ENCODE measurements at regions not wholly inside any gene's neighbourhood (a gene's known extent, or its start where the extent isn't known, plus 50 kb on each side); places are given as distances from the start of the nearest gene placed in this dataset.

DNA sequence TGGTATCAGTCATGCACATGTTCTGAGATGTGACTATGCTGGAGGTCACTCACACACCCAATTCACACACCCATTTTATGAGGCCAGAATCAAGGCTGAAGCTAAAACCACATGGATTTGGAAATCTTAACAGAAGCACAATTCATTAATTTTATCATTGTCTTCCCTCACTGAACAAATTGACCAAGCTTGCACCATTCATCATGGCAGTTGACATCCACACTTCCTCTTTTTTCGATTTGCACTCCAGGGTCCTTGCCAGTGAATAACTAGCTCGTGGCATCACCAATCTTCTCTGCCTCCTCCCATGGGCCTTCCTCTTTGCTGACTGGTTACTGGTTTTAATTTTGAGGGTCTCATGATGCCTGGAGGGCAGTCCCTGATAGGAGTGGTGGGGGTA, 123.0 kb upstream of the ASIC2 start:
- ATAC-seq (no peak), DNase-seq (no peak)
- H3K4me1 ChIP-seq, result no peaks in the 10 kb centered on the region
- H3K4me3 ChIP-seq, result no peak overlapping the region
- no peaks in the 10 kb centered on the region for H3K9me3 ChIP-seq
- intact Hi-C loops (cut with DNase I), result no loop called here
- no peak overlapping the region for H3K27ac ChIP-seq
- no peaks in the 10 kb centered on the region for H3K36me3 ChIP-seq
- peaks cover 0 to 5% (median 0%) of the 10 kb centered on the region in 9 donors for H3K27me3 ChIP-seq
- WGBS, 4 donors, result 60 to 69% (median 63%) methylated on average over 2 of the region's 2 CpGs
- TF ChIP-seq POLR2A (IDR thresholded peaks at IDR 0.05), result no peak
- TF ChIP-seq, protein P1, sequence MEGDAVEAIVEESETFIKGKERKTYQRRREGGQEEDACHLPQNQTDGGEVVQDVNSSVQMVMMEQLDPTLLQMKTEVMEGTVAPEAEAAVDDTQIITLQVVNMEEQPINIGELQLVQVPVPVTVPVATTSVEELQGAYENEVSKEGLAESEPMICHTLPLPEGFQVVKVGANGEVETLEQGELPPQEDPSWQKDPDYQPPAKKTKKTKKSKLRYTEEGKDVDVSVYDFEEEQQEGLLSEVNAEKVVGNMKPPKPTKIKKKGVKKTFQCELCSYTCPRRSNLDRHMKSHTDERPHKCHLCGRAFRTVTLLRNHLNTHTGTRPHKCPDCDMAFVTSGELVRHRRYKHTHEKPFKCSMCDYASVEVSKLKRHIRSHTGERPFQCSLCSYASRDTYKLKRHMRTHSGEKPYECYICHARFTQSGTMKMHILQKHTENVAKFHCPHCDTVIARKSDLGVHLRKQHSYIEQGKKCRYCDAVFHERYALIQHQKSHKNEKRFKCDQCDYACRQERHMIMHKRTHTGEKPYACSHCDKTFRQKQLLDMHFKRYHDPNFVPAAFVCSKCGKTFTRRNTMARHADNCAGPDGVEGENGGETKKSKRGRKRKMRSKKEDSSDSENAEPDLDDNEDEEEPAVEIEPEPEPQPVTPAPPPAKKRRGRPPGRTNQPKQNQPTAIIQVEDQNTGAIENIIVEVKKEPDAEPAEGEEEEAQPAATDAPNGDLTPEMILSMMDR (IDR thresholded peaks at IDR 0.05), result no peak

DNA sequence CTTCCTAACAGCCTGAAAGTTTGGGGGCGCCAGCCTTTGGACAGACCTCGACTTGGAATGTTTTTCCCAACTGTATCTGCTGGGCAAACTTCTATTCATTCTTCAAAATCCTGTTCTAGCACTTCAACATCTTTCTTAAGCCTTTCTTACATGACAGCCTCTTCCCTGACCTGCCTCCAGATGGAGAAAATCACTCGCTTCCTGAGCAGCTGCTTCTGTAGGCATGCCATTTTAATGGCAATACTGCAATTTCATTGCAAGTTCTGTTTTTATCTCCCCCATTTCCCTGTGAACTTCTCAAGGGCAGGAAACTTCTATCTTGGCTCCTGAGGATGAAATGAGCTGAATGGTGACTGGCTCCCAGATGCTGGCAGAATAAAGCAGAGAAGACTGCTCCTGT, 128.8 kb upstream of the ASIC2 start:
- TF ChIP-seq, protein P1 (IDR thresholded peaks at IDR 0.05), result no peak
- no peak for TF ChIP-seq POLR2A (IDR thresholded peaks at IDR 0.05)
- Histone ChIP-seq H3K4me3 (no peak overlapping the region), H3K27me3 (peaks cover 0 to 11% (median 0%) of the 10 kb centered on the region in 9 donors), H3K27ac (no peak overlapping the region), H3K9me3 (no peaks in the 10 kb centered on the region), H3K4me1 (no peaks in the 10 kb centered on the region), H3K36me3 (no peaks in the 10 kb centered on the region)
- ATAC-seq (no peak), DNase-seq (no peak)
- WGBS, 4 donors, result 65 to 75% (median 68%) methylated on average over 3 of the region's 3 CpGs
- intact Hi-C loops (cut with DNase I), result no loop called here

DNA sequence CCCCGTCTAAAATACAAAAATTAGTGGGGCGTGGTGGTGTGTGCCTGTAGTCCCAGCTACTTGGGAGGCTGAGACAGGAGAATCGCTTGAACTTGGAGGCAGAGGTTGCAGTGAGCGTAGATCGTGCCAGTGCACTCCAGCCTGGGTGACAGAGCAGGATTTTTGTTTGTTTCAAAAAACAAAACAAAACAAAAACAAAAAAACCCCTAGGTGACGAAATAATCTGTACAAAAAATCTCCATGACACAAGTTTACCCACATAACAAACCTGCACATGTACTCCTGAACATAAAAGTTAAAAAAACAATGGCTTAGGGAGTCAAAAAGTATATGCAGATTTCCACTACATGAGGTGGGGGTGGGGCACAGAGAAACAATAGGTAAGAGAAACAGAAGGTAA, 140.5 kb upstream of the ASIC2 start:
- Histone ChIP-seq H3K9me3 (peaks cover 0 to 1% (median 0%) of the 10 kb centered on the region in 12 donors), H3K4me3 (no peak overlapping the region), H3K36me3 (no peaks in the 10 kb centered on the region), H3K27me3 (peaks cover 0 to 1% (median 0%) of the 10 kb centered on the region in 9 donors), H3K4me1 (no peaks in the 10 kb centered on the region), H3K27ac (no peak overlapping the region)
- no peak for TF ChIP-seq POLR2A (IDR thresholded peaks at IDR 0.05)
- TF ChIP-seq, protein P1 (IDR thresholded peaks at IDR 0.05), result no peak
- ATAC-seq (no peak), DNase-seq (no peak)
- 71 to 85% (median 80%) methylated on average over 6 of the region's 6 CpGs for whole genome bisulfite sequencing, 4 donors
- intact Hi-C loops (cut with DNase I), result no loop called here

DNA sequence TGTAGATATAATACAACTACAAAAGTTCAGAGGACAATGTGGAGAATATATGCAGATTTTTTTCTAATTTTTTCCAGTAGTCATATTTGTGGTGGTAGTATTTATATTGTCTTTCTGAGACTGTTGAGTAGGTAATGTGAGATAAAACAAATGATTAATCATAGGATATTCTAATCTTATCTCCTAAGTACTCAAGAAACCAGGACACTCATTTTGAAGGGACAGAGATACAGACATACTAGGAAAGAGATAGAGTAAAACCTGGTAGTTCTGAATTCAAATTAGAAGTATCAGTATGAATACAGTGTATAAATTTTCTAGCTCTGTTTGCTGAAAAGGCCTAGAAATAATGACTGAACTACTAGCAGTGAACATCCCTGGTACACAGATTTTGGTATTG, 141.7 kb upstream of the ASIC2 start:
- ATAC-seq (no peak), DNase-seq (no peak)
- TF ChIP-seq, protein P1 (IDR thresholded peaks at IDR 0.05), result no peak
- no peak for TF ChIP-seq POLR2A (IDR thresholded peaks at IDR 0.05)
- Histone ChIP-seq H3K27ac (no peak overlapping the region), H3K27me3 (no peaks in the 10 kb centered on the region), H3K4me3 (no peak overlapping the region), H3K36me3 (no peaks in the 10 kb centered on the region), H3K4me1 (no peaks in the 10 kb centered on the region), H3K9me3 (no peaks in the 10 kb centered on the region)
- intact Hi-C loops (cut with DNase I), result no loop called here

All from heart left ventricle (tissue), 16 donors.